Ramos (cell line): ENCODE measurements at regions not wholly inside any gene's neighbourhood (a gene's known extent, or its start where the extent isn't known, plus 50 kb on each side); places are given as distances from the start of the nearest gene placed in this dataset.

Experiments
- in situ Hi-C: fragments of 300-500 bp; cut with MboI; formaldehyde crosslinking; loops from one replicate; pipeline ENCODE4 v1.14.3; 2022; ENCODE audit warnings: low sequenced_read_pairs; ENCODE audit not compliant: unreplicated experiment

GRCh38 chr11:15374418-15374817, 259.7 kb downstream of the INSC start:
- in situ Hi-C loops, result no loop called here

- in situ Hi-C loops, result no loop called here
Measured at GRCh38 chr11:15378941-15379340, 264.2 kb downstream of the INSC start.

GRCh38 chr11:15379483-15379882, 264.8 kb downstream of the INSC start:
- in situ Hi-C loops, result no loop called here

DNA sequence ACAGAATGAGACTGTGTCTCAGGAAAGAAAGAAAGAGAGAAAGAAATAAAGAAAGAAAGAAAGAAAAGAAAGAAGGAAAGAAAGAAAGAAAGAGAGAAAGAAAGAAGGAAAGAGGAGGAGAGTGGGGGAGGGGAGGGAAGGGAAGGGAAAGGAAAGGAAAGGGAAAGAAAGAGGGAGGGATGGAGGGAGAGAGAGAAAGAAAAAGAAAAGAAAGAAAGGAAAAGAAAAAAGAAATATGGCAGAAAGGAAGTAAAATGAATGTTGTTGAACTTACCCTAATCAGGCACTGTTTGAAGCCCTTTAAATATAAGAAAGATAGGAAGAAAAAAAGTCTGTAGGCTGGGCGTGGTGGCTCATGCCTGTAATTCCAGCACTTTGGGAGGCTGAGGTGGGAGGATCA, 276.1 kb downstream of the INSC start:
- in situ Hi-C loops, result no loop called here

- in situ Hi-C loops, result no loop called here
Measured at GRCh38 chr11:15396778-15397177, 282.1 kb downstream of the INSC start.

DNA sequence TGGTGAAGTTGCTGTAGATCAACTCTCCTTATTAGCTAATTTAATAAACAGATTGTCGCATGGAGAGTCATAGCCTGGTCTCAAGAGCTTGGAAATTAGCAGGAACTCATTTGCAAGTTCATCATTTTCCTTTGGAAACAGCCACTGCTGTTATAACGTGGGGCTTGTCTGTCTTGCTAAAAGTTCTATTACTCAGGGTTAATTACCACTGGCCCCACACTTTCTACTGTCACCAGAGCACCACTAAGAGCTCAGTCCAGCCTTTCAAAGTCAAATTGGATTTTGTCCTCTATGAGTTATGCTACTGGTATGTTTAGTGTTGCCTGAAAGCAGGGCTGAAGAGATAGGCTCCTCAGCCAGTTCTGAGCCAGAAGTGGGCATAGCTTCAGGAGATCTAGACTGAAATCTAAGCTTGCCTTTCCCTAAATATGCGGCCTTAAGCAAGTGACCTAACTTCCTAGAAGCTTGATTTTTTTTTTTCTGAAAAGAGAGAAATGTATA, 292.2 kb downstream of the INSC start:
- in situ Hi-C loops, result no loop called here

DNA sequence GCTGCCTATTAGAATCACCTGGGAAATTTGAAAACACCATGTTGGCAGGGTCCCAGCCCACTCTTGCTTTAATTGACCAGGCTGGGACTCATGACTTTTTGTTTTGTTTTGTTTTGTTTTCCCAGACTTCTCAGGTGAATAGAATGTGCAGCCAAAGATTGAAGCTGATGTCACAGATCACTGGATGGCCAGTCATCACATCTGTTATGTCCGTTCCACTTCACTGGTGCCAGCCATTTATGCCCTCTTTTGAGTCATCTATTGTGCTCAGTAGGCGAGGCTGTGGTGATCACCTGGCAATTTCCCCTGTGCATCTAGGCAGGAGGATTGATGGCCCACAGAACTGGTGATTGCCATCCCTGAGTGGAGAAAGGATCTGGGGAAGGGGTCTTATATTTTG, 297.3 kb downstream of the INSC start:
- in situ Hi-C loops, result no loop called here

DNA sequence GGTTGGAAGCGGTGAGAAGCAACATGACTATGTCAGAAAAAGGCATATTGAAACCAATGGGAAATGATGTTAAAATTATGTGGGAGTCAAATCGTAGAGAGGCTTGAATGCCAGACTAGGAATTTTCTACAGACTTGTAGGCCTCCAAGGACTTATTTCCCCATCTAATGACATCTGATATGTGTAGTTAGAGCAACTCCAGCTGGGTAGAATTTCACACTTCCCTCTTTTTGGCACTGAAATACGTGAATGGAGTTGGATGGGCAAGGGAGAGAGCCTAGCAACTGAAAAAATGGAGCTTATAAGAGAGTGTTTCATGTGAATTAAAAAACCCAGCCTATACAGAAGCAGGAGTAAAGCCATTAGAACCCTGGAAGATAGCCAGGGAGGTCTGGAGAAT, 304.2 kb downstream of the INSC start:
- in situ Hi-C loops, result no loop called here

DNA sequence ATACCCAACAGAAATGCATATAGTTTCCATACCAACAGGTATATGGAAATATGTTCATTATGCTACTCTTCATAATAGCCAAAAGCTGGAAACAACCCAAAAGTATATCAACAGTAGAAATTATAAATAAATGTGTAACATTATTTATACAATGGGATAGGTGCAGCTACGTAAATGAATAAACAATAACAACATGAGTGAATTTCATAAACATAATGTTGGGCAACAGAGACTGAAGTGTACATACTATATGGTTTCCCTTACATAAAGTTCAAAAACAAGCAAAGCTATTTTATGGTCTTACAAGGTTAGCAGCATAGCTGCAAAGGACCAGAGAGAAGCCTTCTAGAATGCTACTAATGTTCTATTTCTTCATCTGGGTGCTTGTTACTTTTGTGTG, 305.0 kb downstream of the INSC start:
- in situ Hi-C loops, result no loop called here

DNA sequence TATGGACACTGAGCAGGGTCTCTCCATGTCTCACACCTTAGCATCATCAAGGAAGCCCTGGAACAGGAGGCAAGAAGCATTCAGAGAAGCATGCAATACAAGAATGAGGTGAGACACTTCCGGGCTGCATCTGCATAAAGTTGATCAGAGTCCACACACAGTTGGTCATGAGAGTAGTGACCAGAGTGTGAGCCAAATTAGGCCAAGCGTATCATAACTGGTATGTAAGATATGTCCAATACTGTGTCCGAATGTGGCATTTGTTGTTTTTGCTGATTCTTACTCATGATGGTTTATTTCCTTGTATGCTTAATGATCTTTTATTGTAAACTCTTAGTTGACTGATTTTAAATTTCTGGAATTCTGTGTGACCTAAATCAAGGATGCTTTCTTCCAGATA, 315.7 kb downstream of the INSC start:
- in situ Hi-C loops, result no loop called here

GRCh38 chr11:15434529-15434928, 319.8 kb downstream of the INSC start:
- in situ Hi-C loops, result no loop called here

DNA sequence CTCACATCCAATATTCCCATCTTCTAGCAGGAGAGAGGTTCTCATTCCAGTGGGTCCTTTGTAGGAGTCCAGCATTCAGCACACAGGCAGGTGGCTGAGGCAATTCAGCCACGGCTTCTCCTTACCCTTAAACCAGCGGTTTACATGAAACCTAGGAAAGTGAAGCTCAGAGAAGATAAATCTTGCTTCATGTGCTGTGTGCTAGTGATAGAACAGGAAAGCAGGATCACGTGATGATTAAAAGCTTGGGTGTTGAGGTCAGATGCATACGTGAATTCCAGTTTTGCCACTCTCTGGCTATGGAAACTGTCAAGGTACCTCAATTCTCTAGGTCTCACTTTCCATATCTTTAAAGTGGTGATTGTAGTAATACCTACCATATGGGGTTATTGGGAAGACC, 331.6 kb downstream of the INSC start:
- in situ Hi-C loops, result no loop called here

DNA sequence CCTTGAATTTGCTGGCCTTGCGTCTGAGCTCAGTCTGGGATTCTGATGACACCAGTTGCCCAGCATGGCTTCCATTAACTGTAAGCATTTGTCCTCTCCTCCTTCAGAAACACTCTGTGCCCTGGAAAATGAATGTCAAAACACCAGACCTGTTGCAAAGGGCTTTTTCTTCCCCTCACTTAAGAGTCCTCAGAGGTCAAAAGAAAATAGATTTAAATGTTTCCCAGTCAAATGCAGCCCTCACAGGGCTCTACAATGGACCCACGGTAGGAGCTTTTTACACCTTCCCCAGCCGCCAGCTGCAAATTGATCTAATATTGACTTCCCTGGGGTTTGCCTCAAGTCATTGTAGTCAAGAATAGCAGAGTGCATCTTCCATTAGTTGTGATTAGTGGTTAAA, 332.2 kb downstream of the INSC start:
- in situ Hi-C loops, result no loop called here

- in situ Hi-C loops, result no loop called here
Measured at GRCh38 chr11:15451713-15452112, 337.0 kb downstream of the INSC start.

- in situ Hi-C loops, result no loop called here
Measured at GRCh38 chr11:15453211-15453765, 338.6 kb downstream of the INSC start.

- in situ Hi-C loops, result no loop called here
Measured at GRCh38 chr11:15468466-15468865, 353.7 kb downstream of the INSC start.

GRCh38 chr11:15471048-15471894, 356.5 kb downstream of the INSC start:
- in situ Hi-C loops, result no loop called here

DNA sequence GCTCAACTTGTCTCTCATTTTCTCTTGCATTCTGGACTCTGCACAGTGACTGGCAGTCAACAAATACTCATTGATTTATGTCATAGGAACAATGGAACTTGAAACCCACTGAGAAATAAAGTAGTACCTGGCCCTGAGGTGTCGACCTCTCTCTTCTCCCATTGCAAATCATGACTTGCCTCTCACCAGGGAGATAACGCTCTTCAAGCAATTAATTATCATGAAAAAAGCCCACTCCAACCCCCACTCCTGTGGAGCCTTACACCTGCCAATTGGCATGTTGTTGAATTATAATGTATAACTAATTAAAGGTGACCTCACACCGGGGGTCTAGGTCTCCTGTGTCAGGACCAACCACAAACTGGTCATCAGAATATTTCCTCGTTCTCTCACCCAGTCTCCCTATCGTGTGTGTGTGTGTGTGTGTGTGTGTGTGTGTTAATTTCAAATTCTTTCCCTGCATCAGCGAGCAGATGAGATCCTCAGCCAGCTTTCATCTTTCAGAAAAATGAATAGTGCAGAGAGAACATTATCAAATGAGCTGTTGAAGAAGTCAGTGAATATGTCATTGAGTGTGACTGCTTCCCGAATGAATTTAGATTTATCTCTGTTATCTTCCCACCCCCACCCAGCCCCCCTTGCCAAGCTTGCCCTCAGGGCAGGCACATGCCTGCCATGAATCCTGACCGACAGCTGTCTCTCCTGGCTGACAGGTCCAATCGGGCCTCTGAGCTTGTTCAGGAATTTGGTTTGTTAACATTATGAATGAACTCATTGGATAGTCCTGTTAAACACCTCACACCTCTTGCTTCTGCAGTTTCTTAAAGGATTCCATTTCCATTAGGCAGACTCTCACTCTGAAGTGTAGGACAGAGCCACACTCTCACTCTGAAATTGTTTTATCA, 357.4 kb downstream of the INSC start:
- in situ Hi-C loops, result no loop called here

GRCh38 chr11:15473954-15474837, 359.5 kb downstream of the INSC start:
- in situ Hi-C loops, result no loop called here

GRCh38 chr11:15476371-15476917, 361.7 kb downstream of the INSC start:
- in situ Hi-C loops, result no loop called here
